ENCODE measurements at regions not wholly inside any gene's neighbourhood (a gene's known extent, or its start where the extent isn't known, plus 50 kb on each side); places are given as distances from the start of the nearest gene placed in this dataset.

GRCh38 chr14:87864356-87865270 lies 128.4 kb downstream of the GALC start:
- Histone ChIP-seq H2BK20ac (ENCODE audit: low read depth, low read length) (no peak overlapping the region), H3K56ac (ENCODE audit: extremely low read depth, insufficient read depth, low read length) (no peak overlapping the region), H3K4ac (ENCODE audit: low read depth, low read length) (no peak overlapping the region), H3K18ac (ENCODE audit: low read depth, low read length) (no peak overlapping the region), H2BK5ac (ENCODE audit: low read depth, low read length, poor library complexity, severe bottlenecking) (no peak overlapping the region), H2BK15ac (ENCODE audit: low read depth, low read length) (no peak overlapping the region), H2BK120ac (ENCODE audit: low read depth, low read length) (no peak overlapping the region), H3K27me3 (ENCODE audit: control insufficient read depth, insufficient read depth, low read length) (no peaks in the 10 kb centered on the region), H4K8ac (ENCODE audit: low read depth in 2 of 2, low read length in 2 of 2) (no peak overlapping the region), H3K23ac (ENCODE audit: low read depth, low read length) (no peak overlapping the region), H3K14ac (replicated peaks; ENCODE audit: low read depth, low read length) (no peak overlapping the region), H4K91ac (ENCODE audit: insufficient read depth, low read depth, low read length) (no peak overlapping the region), H3K9me3 (ENCODE audit: control insufficient read depth, insufficient read depth, low read length) (peaks cover 23% of the 10 kb centered on the region; the same call in 1 of the 2 replicates), H3K36me3 (ENCODE audit: control insufficient read depth, insufficient read depth, low read length) (no peaks in the 10 kb centered on the region), H3K9me1 (ENCODE audit: insufficient read depth, low read length) (no peaks in the 10 kb centered on the region), H3K9ac (ENCODE audit: low read depth, low read length) (no peak overlapping the region), H4K5ac (ENCODE audit: low read depth, low read length) (no peak overlapping the region), H2AK5ac (ENCODE audit: low read depth, low read length) (no peak overlapping the region), H3K4me2 (ENCODE audit: low read depth, low read length) (no peak overlapping the region), H2AK9ac (replicated peaks; ENCODE audit: low read depth, low read length, poor library complexity) (no peak overlapping the region), H3K4me1 (ENCODE audit: control insufficient read depth, insufficient read depth, low read length) (no peaks in the 10 kb centered on the region), H3K27ac (ENCODE audit: insufficient read depth, low read length) (no peak overlapping the region), H4K20me1 (ENCODE audit: insufficient read depth, low read length) (no peaks in the 10 kb centered on the region), H2AFZ (replicated peaks; ENCODE audit: low read length, poor library complexity) (no peak overlapping the region), H3K79me1 (ENCODE audit: low read depth in 1 of 2, low read length in 2 of 2) (no peaks in the 10 kb centered on the region), H3K4me3 (ENCODE audit: insufficient read depth, low read depth, low read length) (no peak overlapping the region)
- POLR2A ChIA-PET (ENCODE audit: unreplicated experiment): no interaction called here
- CTCF ChIA-PET: no interaction called here
- TF ChIP-seq MXI1 (IDR thresholded peaks at IDR 0.05; ENCODE audit: borderline replicate concordance, low read depth, low read length): no peak
- no peak for TF ChIP-seq FOS (IDR thresholded peaks at IDR 0.05; ENCODE audit: low read depth, low read length)
- no peak for TF ChIP-seq BHLHE40 (IDR thresholded peaks at IDR 0.05; ENCODE audit: low read depth, low read length)
- TF ChIP-seq, protein P1, sequence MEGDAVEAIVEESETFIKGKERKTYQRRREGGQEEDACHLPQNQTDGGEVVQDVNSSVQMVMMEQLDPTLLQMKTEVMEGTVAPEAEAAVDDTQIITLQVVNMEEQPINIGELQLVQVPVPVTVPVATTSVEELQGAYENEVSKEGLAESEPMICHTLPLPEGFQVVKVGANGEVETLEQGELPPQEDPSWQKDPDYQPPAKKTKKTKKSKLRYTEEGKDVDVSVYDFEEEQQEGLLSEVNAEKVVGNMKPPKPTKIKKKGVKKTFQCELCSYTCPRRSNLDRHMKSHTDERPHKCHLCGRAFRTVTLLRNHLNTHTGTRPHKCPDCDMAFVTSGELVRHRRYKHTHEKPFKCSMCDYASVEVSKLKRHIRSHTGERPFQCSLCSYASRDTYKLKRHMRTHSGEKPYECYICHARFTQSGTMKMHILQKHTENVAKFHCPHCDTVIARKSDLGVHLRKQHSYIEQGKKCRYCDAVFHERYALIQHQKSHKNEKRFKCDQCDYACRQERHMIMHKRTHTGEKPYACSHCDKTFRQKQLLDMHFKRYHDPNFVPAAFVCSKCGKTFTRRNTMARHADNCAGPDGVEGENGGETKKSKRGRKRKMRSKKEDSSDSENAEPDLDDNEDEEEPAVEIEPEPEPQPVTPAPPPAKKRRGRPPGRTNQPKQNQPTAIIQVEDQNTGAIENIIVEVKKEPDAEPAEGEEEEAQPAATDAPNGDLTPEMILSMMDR (conservative IDR thresholded peaks at IDR 0.05; ENCODE audit: low read depth, low read length): no peak
- TF ChIP-seq RCOR1 (IDR thresholded peaks at IDR 0.05; ENCODE audit: insufficient replicate concordance, low read length): no peak
- no peak for TF ChIP-seq MAFK (IDR thresholded peaks at IDR 0.05; ENCODE audit: low read depth, low read length)
- BruUV-seq (replicated peaks): no TSS peak
- in situ Hi-C loops (cut with MboI; ENCODE audit: low sequenced_read_pairs) (no loop called here), intact Hi-C loops (cut with micrococcal nuclease) (no loop called here), dilution Hi-C loops (cut with HindIII; ENCODE audit: low sequenced_read_pairs, unreplicated experiment) (no loop called here)
- 79% methylated on average over 3 of the region's 7 CpGs; no CpG with 5 or more reads in 1 of the 2 experiments for WGBS, 2 experiments (ENCODE audit: extremely low coverage in 2 of 2, insufficient read length in 1 of 2)
- ATAC-seq (ENCODE audit: low read depth): no peak
- no peak for DNase-seq

Measured in IMR-90 (cell line).